ENCODE measurements at regions not wholly inside any gene's neighbourhood (a gene's known extent, or its start where the extent isn't known, plus 50 kb on each side); places are given as distances from the start of the nearest gene placed in this dataset.

- H3K4me1 Mint-ChIP-seq: no peaks in the 10 kb centered on the region
- no peaks in the 10 kb centered on the region for H3K9me3 Mint-ChIP-seq
- H3K27ac Mint-ChIP-seq: no peak overlapping the region
- no peak overlapping the region for H3K4me3 Mint-ChIP-seq
- H3K27me3 Mint-ChIP-seq (ENCODE audit: low read depth): peaks cover 22% of the 10 kb centered on the region
- TF ChIP-seq CTCF (IDR thresholded peaks at IDR 0.05; ENCODE audit: unreplicated experiment in 3 of 3): no peak
- H3K36me3 Mint-ChIP-seq (ENCODE audit: low read depth): no peaks in the 10 kb centered on the region
Observed at GRCh38 chr20:4406627-4407026, 157.5 kb upstream of the ADRA1D start.

- H3K27me3 Mint-ChIP-seq (ENCODE audit: low read depth): peaks cover 30% of the 10 kb centered on the region
- no peak overlapping the region for H3K4me3 Mint-ChIP-seq
- H3K4me1 Mint-ChIP-seq: no peaks in the 10 kb centered on the region
- TF ChIP-seq CTCF (IDR thresholded peaks at IDR 0.05; ENCODE audit: unreplicated experiment in 3 of 3): no peak
- no peaks in the 10 kb centered on the region for H3K36me3 Mint-ChIP-seq (ENCODE audit: low read depth)
- H3K9me3 Mint-ChIP-seq: peaks cover 15% of the 10 kb centered on the region
- H3K27ac Mint-ChIP-seq: no peak overlapping the region
Observed at GRCh38 chr20:4401601-4402000, 152.5 kb upstream of the ADRA1D start.

- Mint-ChIP-seq H3K4me3 (no peak overlapping the region), H3K4me1 (no peaks in the 10 kb centered on the region), H3K9me3 (peaks cover 7% of the 10 kb centered on the region), H3K27me3 (ENCODE audit: low read depth) (peaks cover 53% of the 10 kb centered on the region), H3K27ac (no peak overlapping the region), H3K36me3 (ENCODE audit: low read depth) (no peaks in the 10 kb centered on the region)
- TF ChIP-seq CTCF (IDR thresholded peaks at IDR 0.05; ENCODE audit: unreplicated experiment in 3 of 3): no peak
Observed at GRCh38 chr20:4384961-4385360, 135.9 kb upstream of the ADRA1D start.

- Mint-ChIP-seq H3K27me3 (ENCODE audit: low read depth) (peaks cover 57% of the 10 kb centered on the region), H3K27ac (no peak overlapping the region), H3K36me3 (ENCODE audit: low read depth) (no peaks in the 10 kb centered on the region), H3K9me3 (peaks cover 7% of the 10 kb centered on the region), H3K4me1 (no peaks in the 10 kb centered on the region), H3K4me3 (no peak overlapping the region)
- TF ChIP-seq CTCF (IDR thresholded peaks at IDR 0.05; ENCODE audit: unreplicated experiment in 3 of 3): no peak
Observed at GRCh38 chr20:4383961-4384360, 134.9 kb upstream of the ADRA1D start.

DNA sequence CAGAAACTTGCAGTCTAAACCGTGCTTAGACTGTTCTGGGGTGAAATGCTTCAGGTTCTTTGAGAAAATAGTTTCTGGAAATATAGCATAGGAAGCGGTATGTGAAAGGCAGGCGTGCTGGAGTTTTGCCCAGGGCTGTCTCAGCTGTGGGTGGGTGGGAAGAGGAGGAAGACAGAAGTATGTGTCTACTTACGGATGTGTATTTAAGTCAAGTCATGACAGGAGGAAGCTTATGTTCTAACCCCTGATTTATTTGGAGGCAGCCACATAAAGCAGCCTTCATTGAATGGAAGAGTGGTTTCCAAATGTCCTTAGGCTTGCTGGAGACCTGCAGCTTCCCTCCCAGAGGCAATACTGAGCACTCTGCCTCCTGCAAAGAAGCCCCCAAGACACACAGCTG is 126.8 kb upstream of the ADRA1D start:
- Mint-ChIP-seq H3K27me3 (ENCODE audit: low read depth) (peaks cover 26% of the 10 kb centered on the region), H3K36me3 (ENCODE audit: low read depth) (no peaks in the 10 kb centered on the region), H3K4me3 (no peak overlapping the region), H3K27ac (peak overlapping the region in 2 of 3 experiments; percentile 28 to 60), H3K9me3 (peaks cover 2% of the 10 kb centered on the region), H3K4me1 (peaks cover 10% of the 10 kb centered on the region)
- TF ChIP-seq CTCF (IDR thresholded peaks at IDR 0.05; ENCODE audit: unreplicated experiment in 3 of 3): no peak

DNA sequence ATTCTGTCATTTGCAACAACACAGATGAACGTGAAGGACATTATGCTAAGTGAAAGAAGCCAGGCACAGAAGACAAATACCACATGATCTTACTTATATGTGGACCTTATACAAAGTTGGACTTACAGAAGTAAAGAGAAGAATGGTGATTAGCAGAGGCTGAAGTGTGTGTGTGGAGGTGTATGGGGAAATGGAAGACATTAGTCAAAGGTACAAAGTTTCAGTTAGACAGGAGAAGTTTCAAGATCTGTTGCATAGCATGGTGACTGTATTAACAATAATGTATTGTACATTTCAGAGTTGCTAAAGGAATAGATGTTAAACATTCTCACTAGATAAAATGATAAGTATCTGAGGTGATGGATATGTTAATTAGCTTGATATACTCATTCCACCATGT is 124.4 kb upstream of the ADRA1D start:
- Mint-ChIP-seq H3K4me1 (peaks cover 10% of the 10 kb centered on the region), H3K36me3 (ENCODE audit: low read depth) (no peaks in the 10 kb centered on the region), H3K4me3 (no peak overlapping the region), H3K27ac (no peak overlapping the region), H3K9me3 (peaks cover 2% of the 10 kb centered on the region), H3K27me3 (ENCODE audit: low read depth) (peaks cover 11% of the 10 kb centered on the region)
- no peak for TF ChIP-seq CTCF (IDR thresholded peaks at IDR 0.05; ENCODE audit: unreplicated experiment in 3 of 3)
